Activated gamma-delta T cell treated with Interleukin-2 at 50 U/mL for 16 hours (primary cell): ENCODE measurements at regions not wholly inside any gene's neighbourhood (a gene's known extent, or its start where the extent isn't known, plus 50 kb on each side); places are given as distances from the start of the nearest gene placed in this dataset.
"Not testable (repeated sequence)": the region's sequence is repeated elsewhere in the genome, so short reads cannot be mapped to it uniquely, and the experiment has no call there.

ENCODE experiments used
- DNase-seq: peaks from one replicate; pipeline ENCODE4 v3.0.0-alpha.2; 2020

- no peak for DNase-seq
Observed at GRCh38 chr14:97077687-97078086, 280.5 kb downstream of the VRK1 start.

- DNase-seq = no peak
Observed at GRCh38 chr14:97080991-97081390, 283.8 kb downstream of the VRK1 start.

- DNase-seq = no peak
Observed at GRCh38 chr14:97095269-97095668, 298.1 kb downstream of the VRK1 start.

- DNase-seq = no peak
Observed at GRCh38 chr14:97097296-97097695, 300.1 kb downstream of the VRK1 start.

GRCh38 chr14:97100306-97100705 lies 303.1 kb downstream of the VRK1 start:
- no peak for DNase-seq

- DNase-seq = no peak
Observed at GRCh38 chr14:97101561-97101960, 304.4 kb downstream of the VRK1 start.

GRCh38 chr14:97104029-97104428 lies 306.8 kb downstream of the VRK1 start:
- DNase-seq = no peak

GRCh38 chr14:97106166-97106565 lies 309.0 kb downstream of the VRK1 start:
- DNase-seq = no peak

- no peak for DNase-seq
Observed at GRCh38 chr14:97106609-97107008, 309.4 kb downstream of the VRK1 start.

- DNase-seq = no peak
Observed at GRCh38 chr14:97107080-97107479, 309.9 kb downstream of the VRK1 start.

- DNase-seq = no peak
Observed at GRCh38 chr14:97107760-97108159, 310.6 kb downstream of the VRK1 start.

GRCh38 chr14:97109234-97109633 lies 312.1 kb downstream of the VRK1 start:
- no peak for DNase-seq

GRCh38 chr14:97113339-97113738 lies 316.2 kb downstream of the VRK1 start:
- DNase-seq = no peak

- DNase-seq = no peak
Observed at GRCh38 chr14:97116546-97116945, 319.4 kb downstream of the VRK1 start.

- DNase-seq = no peak
Observed at GRCh38 chr14:97117693-97118092, 320.5 kb downstream of the VRK1 start.

GRCh38 chr14:97120204-97120603 lies 323.0 kb downstream of the VRK1 start:
- no peak for DNase-seq

GRCh38 chr14:97120611-97121031 lies 323.4 kb downstream of the VRK1 start:
- DNase-seq = peak; percentile 37

- DNase-seq = no peak
Observed at GRCh38 chr14:97129639-97130038, 332.5 kb downstream of the VRK1 start.

- DNase-seq = not testable (repeated sequence)
Observed at GRCh38 chr14:97135847-97136246, 338.7 kb downstream of the VRK1 start.

- no peak for DNase-seq
Observed at GRCh38 chr14:97137705-97138104, 340.5 kb downstream of the VRK1 start.

GRCh38 chr14:97138801-97139200 lies 341.6 kb downstream of the VRK1 start:
- no peak for DNase-seq

GRCh38 chr14:97143011-97143410 lies 345.8 kb downstream of the VRK1 start:
- no peak for DNase-seq

- DNase-seq = no peak
Observed at GRCh38 chr14:97143456-97143855, 346.3 kb downstream of the VRK1 start.

GRCh38 chr14:97148021-97148420 lies 350.8 kb downstream of the VRK1 start:
- not testable (repeated sequence) for DNase-seq

- DNase-seq = no peak
Observed at GRCh38 chr14:97149775-97150174, 352.6 kb downstream of the VRK1 start.

- no peak for DNase-seq
Observed at GRCh38 chr14:97153527-97153926, 356.3 kb downstream of the VRK1 start.
